Type B pancreatic cell (in vitro differentiated cells): ENCODE measurements at regions not wholly inside any gene's neighbourhood (a gene's known extent, or its start where the extent isn't known, plus 50 kb on each side); places are given as distances from the start of the nearest gene placed in this dataset.

Experiments used
- DNase-seq: peaks from one replicate; pipeline ENCODE4 v3.0.0; 2021; ENCODE audit warnings: mixed read lengths; ENCODE audit not compliant: unreplicated experiment; ENCODE audit errors: extremely low spot score
- H3K27ac Mint-ChIP-seq: 2 replicates; pipeline ENCODE4 v1.8.0; 2021; ENCODE audit warnings: mild to moderate bottlenecking, mixed read lengths
- H3K27me3 Mint-ChIP-seq: 2 replicates; pipeline ENCODE4 v1.8.0; 2021; ENCODE audit warnings: mixed read lengths
- H3K36me3 Mint-ChIP-seq: 2 replicates; pipeline ENCODE4 v1.8.0; 2021; ENCODE audit warnings: mixed read lengths
- H3K4me1 Mint-ChIP-seq: one replicate; pipeline ENCODE4 v1.8.0; 2021; ENCODE audit warnings: mixed read lengths; ENCODE audit not compliant: unreplicated experiment
- H3K4me3 Mint-ChIP-seq: 2 replicates; pipeline ENCODE4 v1.8.0; 2021; ENCODE audit warnings: mild to moderate bottlenecking, mixed read lengths
- H3K9me3 Mint-ChIP-seq: 2 replicates; pipeline ENCODE4 v1.8.0; 2021; ENCODE audit warnings: mixed read lengths
- CTCF ChIP-seq: fragments of 200-600 bp; sonication (generic); conservative IDR thresholded peaks from 2 replicates; pipeline ENCODE4 v1.5.0; 2021; ENCODE audit warnings: antibody characterized with exemption, mild to moderate bottlenecking

DNA sequence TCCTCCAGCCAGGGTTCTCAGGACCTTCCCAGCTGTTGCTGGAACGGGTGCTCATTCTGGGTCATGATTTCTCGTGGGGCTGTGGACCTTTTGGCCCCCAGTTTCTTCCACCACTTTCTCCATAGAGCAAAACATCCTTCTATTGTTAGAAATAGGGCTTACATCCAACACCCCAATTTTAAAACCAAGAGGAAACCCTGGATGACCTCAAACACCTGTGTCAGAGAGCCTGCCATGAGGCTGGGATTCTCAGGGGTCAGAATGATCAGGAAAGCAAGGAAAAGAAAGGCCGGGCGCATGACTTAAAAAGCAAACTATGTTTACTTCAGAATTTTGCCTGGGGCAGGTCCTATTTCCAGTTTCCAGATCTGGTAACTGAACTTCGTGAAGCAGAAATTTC, 307.9 kb upstream of the MEIS1 start:
- no peak overlapping the region for H3K27ac Mint-ChIP-seq
- DNase-seq = no peak

DNA sequence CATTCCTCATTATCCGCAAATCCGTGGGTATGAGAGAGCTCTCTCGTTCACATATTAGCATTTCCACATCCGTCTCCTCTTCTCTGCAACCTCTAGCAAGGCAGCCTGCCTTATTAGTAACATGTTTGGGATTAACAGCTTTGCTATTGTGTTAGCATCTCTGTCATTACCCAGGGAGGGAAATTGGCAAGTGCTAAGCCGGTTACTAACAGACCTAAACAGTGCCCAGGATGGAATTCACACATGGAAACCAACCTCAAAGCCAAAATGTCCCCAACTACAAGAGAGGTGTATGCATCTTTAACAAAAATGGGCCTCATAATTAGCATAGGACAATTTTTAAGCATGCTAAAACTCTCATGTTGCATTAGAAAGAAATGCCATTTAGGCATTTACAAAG, 309.0 kb upstream of the MEIS1 start:
- peaks cover 4% of the 10 kb centered on the region for H3K36me3 Mint-ChIP-seq
- no peaks in the 10 kb centered on the region for H3K27me3 Mint-ChIP-seq
- no peaks in the 10 kb centered on the region for H3K4me1 Mint-ChIP-seq
- no peak overlapping the region for H3K27ac Mint-ChIP-seq
- no peak overlapping the region for H3K4me3 Mint-ChIP-seq
- no peak for DNase-seq
- H3K9me3 Mint-ChIP-seq = peaks cover 4% of the 10 kb centered on the region
- no peak for TF ChIP-seq CTCF

More for the DNA sequence above, 307.9 kb upstream of the MEIS1 start:
- Mint-ChIP-seq H3K36me3 (peaks cover 4% of the 10 kb centered on the region), H3K4me3 (no peak overlapping the region), H3K4me1 (peaks cover 4% of the 10 kb centered on the region), H3K27me3 (no peaks in the 10 kb centered on the region), H3K9me3 (peaks cover 4% of the 10 kb centered on the region)
- no peak for TF ChIP-seq CTCF

DNA sequence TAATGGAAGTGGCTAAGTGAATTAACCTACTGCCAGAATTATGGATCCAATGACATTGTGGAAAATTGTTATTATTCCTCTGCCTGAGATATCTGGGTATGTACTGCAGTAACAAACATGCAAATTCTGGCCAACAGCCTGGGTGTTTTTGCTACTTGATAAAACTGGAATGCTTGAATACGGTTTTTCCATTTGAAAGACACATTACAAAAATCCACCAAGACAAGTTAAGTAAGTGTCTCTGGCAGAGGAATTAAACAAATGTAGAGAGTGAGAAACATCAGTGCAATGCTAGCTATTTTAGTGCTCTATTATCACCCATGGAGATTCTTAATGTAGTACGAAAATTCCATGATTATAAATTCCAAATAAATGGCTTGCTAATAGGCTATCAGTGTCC, 312.4 kb upstream of the MEIS1 start:
- H3K4me1 Mint-ChIP-seq = no peaks in the 10 kb centered on the region
- H3K27me3 Mint-ChIP-seq = no peaks in the 10 kb centered on the region
- peaks cover 4% of the 10 kb centered on the region for H3K36me3 Mint-ChIP-seq

DNA sequence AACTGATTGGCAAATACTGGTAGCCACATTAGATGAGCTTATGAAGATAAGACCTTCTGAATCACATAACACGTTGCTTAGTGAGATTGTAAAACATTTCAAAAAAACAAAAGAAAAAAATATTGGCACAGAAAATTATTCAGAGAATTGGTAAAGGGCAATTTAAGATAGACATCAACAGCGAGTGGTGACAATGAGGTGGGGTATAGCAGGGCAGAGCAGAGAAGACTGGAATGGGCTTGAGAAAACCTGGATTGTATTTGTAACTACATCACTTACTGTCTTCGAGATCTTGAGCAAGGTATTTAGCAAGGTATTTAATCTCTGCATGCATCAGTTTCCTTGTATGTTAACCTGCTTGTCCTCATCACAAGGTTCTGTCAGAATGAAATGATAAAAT, 313.0 kb upstream of the MEIS1 start:
- Mint-ChIP-seq H3K4me1 (no peaks in the 10 kb centered on the region), H3K27me3 (no peaks in the 10 kb centered on the region), H3K9me3 (peaks cover 4% of the 10 kb centered on the region), H3K36me3 (peaks cover 4% of the 10 kb centered on the region), H3K4me3 (no peak overlapping the region), H3K27ac (peak overlapping the region; percentile 70)
- no peak for TF ChIP-seq CTCF
- no peak for DNase-seq

More for the DNA sequence above, 312.4 kb upstream of the MEIS1 start:
- Mint-ChIP-seq H3K4me3 (no peak overlapping the region), H3K9me3 (peaks cover 4% of the 10 kb centered on the region), H3K27ac (no peak overlapping the region)
- no peak for DNase-seq
- TF ChIP-seq CTCF = no peak

DNA sequence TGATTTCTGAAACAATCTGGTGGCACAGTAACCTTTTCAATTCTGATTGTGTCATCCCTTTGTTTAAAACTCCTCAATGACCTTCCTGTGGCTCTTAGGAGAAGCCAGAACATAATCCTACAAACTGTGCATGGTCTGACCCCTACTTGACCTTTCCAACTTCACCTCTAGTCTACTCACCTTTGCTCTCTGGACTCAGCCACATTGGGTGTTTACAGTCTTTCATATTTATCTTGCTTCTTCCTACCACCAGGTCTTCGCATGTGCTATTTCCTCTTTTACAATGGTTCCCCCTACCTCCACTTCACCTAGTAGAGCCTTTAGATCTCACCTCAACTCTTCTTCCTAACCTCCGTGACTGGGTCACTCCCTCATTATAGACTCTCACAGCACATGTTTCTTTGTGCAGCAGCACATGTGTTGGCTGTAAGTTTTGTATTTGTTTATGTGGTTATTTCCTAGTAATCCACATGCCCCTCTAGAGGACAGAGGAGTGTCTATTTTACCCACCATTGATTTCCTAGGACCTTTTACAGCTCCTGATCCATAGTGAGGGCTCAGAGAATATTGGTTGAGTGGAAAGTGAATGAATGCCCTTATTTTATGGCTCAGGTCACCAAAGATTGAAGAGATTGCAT, 320.8 kb upstream of the MEIS1 start:
- H3K36me3 Mint-ChIP-seq = no peaks in the 10 kb centered on the region
- no peaks in the 10 kb centered on the region for H3K9me3 Mint-ChIP-seq
- no peak overlapping the region for H3K27ac Mint-ChIP-seq

More for the DNA sequence above, 320.8 kb upstream of the MEIS1 start:
- no peak for TF ChIP-seq CTCF
- H3K27me3 Mint-ChIP-seq = no peaks in the 10 kb centered on the region
- H3K4me3 Mint-ChIP-seq = no peak overlapping the region
- H3K4me1 Mint-ChIP-seq = peaks cover 31% of the 10 kb centered on the region
- no peak for DNase-seq
